Keratinocyte (primary cell): ENCODE measurements at regions not wholly inside any gene's neighbourhood (a gene's known extent, or its start where the extent isn't known, plus 50 kb on each side); places are given as distances from the start of the nearest gene placed in this dataset.

ENCODE experiments used
- CTCF ChIP-seq, 3 experiments: IDR thresholded peaks in 1 of 3; conservative IDR thresholded peaks in 1 of 3; optimal IDR thresholded peaks in 1 of 3; 2 replicates in 2 of 3; 3 replicates in 1 of 3; pipeline versions ENCODE3 to v1.5.1; 2011; ENCODE audit warnings: low read length in 3 of 3, mild to moderate bottlenecking in 3 of 3, moderate library complexity in 2 of 3, control low read depth in 1 of 3, inconsistent platforms in 1 of 3; ENCODE audit not compliant: insufficient read depth in 2 of 3; ENCODE audit errors: extremely low read depth in 1 of 3
- EZH2 ChIP-seq: IDR thresholded peaks from one replicate; pipeline ENCODE4 v1.6.1; 2012; ENCODE audit warnings: inconsistent platforms, mild to moderate bottlenecking, low read length, moderate library complexity

- TF ChIP-seq CTCF (optimal IDR thresholded peaks at IDR 0.05 in 1 of 3, IDR thresholded peaks at IDR 0.05 in 1 of 3, conservative IDR thresholded peaks at IDR 0.05 in 1 of 3; ENCODE audit: extremely low read depth in 1 of 3, insufficient read depth in 2 of 3, low read length in 3 of 3) (peak; percentile 93 to 97 (median 97)), EZH2 (no peak)
Measured at GRCh38 chr4:181528570-181529184, 714.5 kb upstream of the TENM3 start.
